IMR-90 (cell line): ENCODE measurements at regions not wholly inside any gene's neighbourhood (a gene's known extent, or its start where the extent isn't known, plus 50 kb on each side); places are given as distances from the start of the nearest gene placed in this dataset.

Experiments
- ATAC-seq: fragments of 200-7000 bp; cut with Tn5 transposase; 2 replicates; pipeline ENCODE4 v1.9.1; 2020; ENCODE audit warnings: low read depth, mild to moderate bottlenecking, moderate library complexity
- BruUV-seq: library from RNA; stranded (reverse); fragments of 400-500 nt; replicated peaks from 2 replicates; lab custom pipeline; 2021; lab: Mats Ljungman, UMichigan
- CTCF ChIA-PET: fragments of 300-600 bp; formaldehyde crosslinking; extraction: SDS; loops from one replicate; lab custom pipeline; 2021; ENCODE audit warnings: antibody characterized with exemption; lab: Yijun Ruan, JAX
- POLR2A ChIA-PET: fragments of 300-600 bp; sonication (Branson Sonifier 250); formaldehyde crosslinking; loops from one replicate; lab custom pipeline; 2022; ENCODE audit warnings: antibody characterized with exemption; ENCODE audit not compliant: unreplicated experiment; lab: Charles Lee
- DNase-seq: peaks from one replicate; pipeline ENCODE4 v3.0.0; 2013
- H2AFZ ChIP-seq: replicated peaks from 2 replicates; pipeline ENCODE3; 2013; ENCODE audit warnings: low read length, mild to moderate bottlenecking; ENCODE audit not compliant: poor library complexity
- H2AK5ac ChIP-seq: 2 replicates; pipeline ENCODE4 v1.6.1; 2013; ENCODE audit warnings: low read depth, low read length, inconsistent platforms
- H2AK9ac ChIP-seq: replicated peaks from 2 replicates; pipeline ENCODE3; 2013; ENCODE audit warnings: mild to moderate bottlenecking, low read depth, low read length, moderate library complexity; ENCODE audit not compliant: poor library complexity
- H2BK120ac ChIP-seq: 2 replicates; pipeline ENCODE4 v1.6.1; 2013; ENCODE audit warnings: low read depth, low read length, inconsistent platforms
- H2BK15ac ChIP-seq: 3 replicates; pipeline ENCODE4 v1.6.1; 2013; ENCODE audit warnings: low read depth, low read length, inconsistent platforms
- H2BK20ac ChIP-seq: 2 replicates; pipeline ENCODE4 v1.6.1; 2013; ENCODE audit warnings: low read depth, mild to moderate bottlenecking, inconsistent platforms, low read length, moderate library complexity
- H2BK5ac ChIP-seq: 2 replicates; pipeline ENCODE4 v1.6.1; 2013; ENCODE audit warnings: mild to moderate bottlenecking, low read depth, low read length, inconsistent platforms; ENCODE audit not compliant: poor library complexity, severe bottlenecking
- H3K14ac ChIP-seq: replicated peaks from 2 replicates; pipeline ENCODE4 v1.6.1; 2013; ENCODE audit warnings: low read depth, low read length, inconsistent platforms
- H3K18ac ChIP-seq: 2 replicates; pipeline ENCODE4 v1.6.1; 2013; ENCODE audit warnings: low read depth, low read length, control low read depth
- H3K23ac ChIP-seq: 2 replicates; pipeline ENCODE4 v1.6.1; 2013; ENCODE audit warnings: low read depth, low read length, inconsistent platforms
- H3K27ac ChIP-seq: 2 replicates; pipeline ENCODE4 v1.5.1; 2013; ENCODE audit warnings: mild to moderate bottlenecking, control low read depth, low read length; ENCODE audit not compliant: insufficient read depth
- H3K27me3 ChIP-seq: 2 replicates; pipeline ENCODE4 v1.6.1; 2013; ENCODE audit warnings: low read length; ENCODE audit not compliant: control insufficient read depth, insufficient read depth
- H3K36me3 ChIP-seq: 2 replicates; pipeline ENCODE4 v1.6.1; 2013; ENCODE audit warnings: low read length, mixed read lengths; ENCODE audit not compliant: control insufficient read depth, insufficient read depth
- H3K4ac ChIP-seq: 2 replicates; pipeline ENCODE4 v1.6.1; 2013; ENCODE audit warnings: low read depth, low read length, inconsistent platforms
- H3K4me1 ChIP-seq: 2 replicates; pipeline ENCODE4 v1.6.1; 2013; ENCODE audit warnings: low read length, mixed read lengths; ENCODE audit not compliant: control insufficient read depth, insufficient read depth
- H3K4me2 ChIP-seq: 2 replicates; pipeline ENCODE4 v1.6.1; 2013; ENCODE audit warnings: low read depth, mild to moderate bottlenecking, control low read depth, low read length, moderate library complexity
- H3K4me3 ChIP-seq: 2 replicates; pipeline ENCODE4 v1.5.1; 2013; ENCODE audit warnings: low read depth, mild to moderate bottlenecking, control low read depth, low read length, moderate library complexity; ENCODE audit not compliant: insufficient read depth
- H3K56ac ChIP-seq: 2 replicates; pipeline ENCODE4 v1.6.1; 2013; ENCODE audit warnings: low read length, inconsistent platforms; ENCODE audit not compliant: insufficient read depth; ENCODE audit errors: extremely low read depth
- H3K79me1 ChIP-seq, 2 experiments: 2 replicates each; pipeline ENCODE4 v1.6.1; 2013; ENCODE audit warnings: low read length in 2 of 2, inconsistent platforms in 1 of 2, low read depth in 1 of 2
- H3K9ac ChIP-seq: 2 replicates; pipeline ENCODE4 v1.6.1; 2013; ENCODE audit warnings: low read depth, low read length, control low read depth
- H3K9me1 ChIP-seq: 2 replicates; pipeline ENCODE4 v1.6.1; 2013; ENCODE audit warnings: low read length, inconsistent platforms; ENCODE audit not compliant: insufficient read depth
- H3K9me3 ChIP-seq: 2 replicates; pipeline ENCODE4 v1.6.1; 2013; ENCODE audit warnings: low read length; ENCODE audit not compliant: control insufficient read depth, insufficient read depth
- H4K20me1 ChIP-seq: 2 replicates; pipeline ENCODE4 v1.6.1; 2013; ENCODE audit warnings: low read length, inconsistent platforms; ENCODE audit not compliant: insufficient read depth
- H4K5ac ChIP-seq: 2 replicates; pipeline ENCODE4 v1.6.1; 2013; ENCODE audit warnings: mild to moderate bottlenecking, low read depth, low read length, control low read depth
- H4K8ac ChIP-seq, 2 experiments: 2 replicates each; pipeline ENCODE4 v1.6.1; 2013; ENCODE audit warnings: low read depth in 2 of 2, low read length in 2 of 2, control low read depth in 1 of 2, inconsistent platforms in 1 of 2
- H4K91ac ChIP-seq: 2 replicates; pipeline ENCODE4 v1.6.1; 2013; ENCODE audit warnings: low read depth, low read length, inconsistent platforms; ENCODE audit not compliant: insufficient read depth
- BHLHE40 ChIP-seq: fragments of 150-350 bp; IDR thresholded peaks from 2 replicates; pipeline ENCODE4 v1.6.1; 2016; ENCODE audit warnings: mild to moderate bottlenecking, low read depth, low read length
- ELK1 ChIP-seq: fragments of 150-350 bp; IDR thresholded peaks from 2 replicates; pipeline ENCODE4 v1.6.1; 2016; ENCODE audit warnings: low read depth, mild to moderate bottlenecking, low read length, moderate library complexity, borderline replicate concordance
- MXI1 ChIP-seq: IDR thresholded peaks from 2 replicates; pipeline ENCODE4 v1.6.1; 2012; ENCODE audit warnings: low read depth, mild to moderate bottlenecking, low read length, moderate library complexity, borderline replicate concordance
- dilution Hi-C: fragments of 300-500 bp; cut with HindIII; formaldehyde crosslinking; loops from one replicate; pipeline ENCODE4 v1.14.3; 2018; ENCODE audit warnings: low sequenced_read_pairs; ENCODE audit not compliant: unreplicated experiment
- in situ Hi-C: fragments of 300-500 bp; cut with MboI; formaldehyde crosslinking; loops from 3 replicates; pipeline ENCODE4 v1.14.3; 2019; ENCODE audit warnings: low sequenced_read_pairs, inconsistent platforms, mixed read lengths
- intact Hi-C: fragments of 100-400 bp; cut with micrococcal nuclease; formaldehyde crosslinking; loops from 2 replicates; pipeline ENCODE4 v1.10.0; 2022

- H3K27me3 ChIP-seq: no peaks in the 10 kb centered on the region
- H3K4me3 ChIP-seq: no peak overlapping the region
- ATAC-seq (no peak), DNase-seq (no peak)
- no peak overlapping the region for H3K23ac ChIP-seq
- H3K4me2 ChIP-seq: no peak overlapping the region
- in situ Hi-C loops: no loop called here
- H4K20me1 ChIP-seq: no peaks in the 10 kb centered on the region
- POLR2A ChIA-PET: interaction anchor here (0.6 kb wide), 1 partner anchor 8 kb away, joined by 3 read pairs; no protein-coding TSS in a partner anchor
- intact Hi-C loops: no loop called here
- no peak overlapping the region for H2BK5ac ChIP-seq
- no peak overlapping the region for H2AFZ ChIP-seq
- no peak overlapping the region for H3K9ac ChIP-seq
- H2BK15ac ChIP-seq: no peak overlapping the region
- H4K8ac ChIP-seq: no peak overlapping the region
- no peak overlapping the region for H2BK120ac ChIP-seq
- H4K5ac ChIP-seq: no peak overlapping the region
- H3K9me3 ChIP-seq: no peaks in the 10 kb centered on the region
- no peak overlapping the region for H3K18ac ChIP-seq
- H3K9me1 ChIP-seq: 0 out of 2 replicates have a peak, but pooled peaks cover 3% of the 10 kb centered on the region
- H3K79me1 ChIP-seq: no peaks in the 10 kb centered on the region
- no peak overlapping the region for H4K91ac ChIP-seq
- no TSS peak for BruUV-seq
- H3K4ac ChIP-seq: no peak overlapping the region
- no peak overlapping the region for H2AK9ac ChIP-seq
- H3K14ac ChIP-seq: no peak overlapping the region
- peaks cover 5% of the 10 kb centered on the region; the same call in 1 of the 2 replicates for H3K4me1 ChIP-seq
- TF ChIP-seq MXI1 (no peak), ELK1 (no peak), BHLHE40 (no peak)
- no peak overlapping the region for H2BK20ac ChIP-seq
- no peak overlapping the region for H3K27ac ChIP-seq
- H2AK5ac ChIP-seq: no peak overlapping the region
- H3K36me3 ChIP-seq: no peaks in the 10 kb centered on the region
- dilution Hi-C loops: no loop called here
- CTCF ChIA-PET: interaction anchor here (0.7 kb wide), 1 partner anchor 17 kb away, joined by 3 read pairs; no protein-coding TSS in a partner anchor
- H3K56ac ChIP-seq: no peak overlapping the region
These were observed 347.3 kb downstream of the SPRY1 start for GRCh38 chr4:123743848-123744247.
